GM21825 (cell line): ENCODE measurements at regions not wholly inside any gene's neighbourhood (a gene's known extent, or its start where the extent isn't known, plus 50 kb on each side); places are given as distances from the start of the nearest gene placed in this dataset.
"Not testable (repeated sequence)": the region's sequence is repeated elsewhere in the genome, so short reads cannot be mapped to it uniquely, and the experiment has no call there.

ENCODE experiments used
- ATAC-seq: cut with Tn5 transposase; IDR thresholded peaks from one replicate; pipeline ENCODE4 v1.9.1; 2021; ENCODE audit warnings: mild to moderate bottlenecking, moderate library complexity; ENCODE audit not compliant: unreplicated experiment

- no peak for ATAC-seq
Measured at GRCh38 chrX:66915893-66916292, 277.0 kb upstream of the EDA2R start.

- ATAC-seq = no peak
Measured at GRCh38 chrX:66914080-66914479, 275.2 kb upstream of the EDA2R start.

GRCh38 chrX:66912417-66912816 lies 273.5 kb upstream of the EDA2R start:
- no peak for ATAC-seq

GRCh38 chrX:66902081-66902480 lies 263.2 kb upstream of the EDA2R start:
- no peak for ATAC-seq

- no peak for ATAC-seq
Measured at GRCh38 chrX:66900886-66901285, 262.0 kb upstream of the EDA2R start.

GRCh38 chrX:66892004-66892403 lies 253.1 kb upstream of the EDA2R start:
- ATAC-seq = no peak

- no peak for ATAC-seq
Measured at GRCh38 chrX:66889418-66889817, 250.5 kb upstream of the EDA2R start.

- no peak for ATAC-seq
Measured at GRCh38 chrX:66882101-66882500, 243.2 kb upstream of the EDA2R start.

- ATAC-seq = no peak
Measured at GRCh38 chrX:66876776-66877175, 237.9 kb upstream of the EDA2R start.

GRCh38 chrX:66872771-66873170 lies 233.9 kb upstream of the EDA2R start:
- ATAC-seq = no peak

GRCh38 chrX:66863721-66864120 lies 224.8 kb upstream of the EDA2R start:
- ATAC-seq = no peak

GRCh38 chrX:66833426-66833825 lies 194.5 kb upstream of the EDA2R start:
- ATAC-seq = peak; percentile 100

GRCh38 chrX:66815227-66815626 lies 176.3 kb upstream of the EDA2R start:
- no peak for ATAC-seq

- ATAC-seq = not testable (repeated sequence)
Measured at GRCh38 chrX:66794514-66794913, 155.6 kb upstream of the EDA2R start.

- no peak for ATAC-seq
Measured at GRCh38 chrX:66766318-66766717, 127.4 kb upstream of the EDA2R start.

GRCh38 chrX:66760651-66761050 lies 121.8 kb upstream of the EDA2R start:
- ATAC-seq = no peak

- no peak for ATAC-seq
Measured at GRCh38 chrX:66756717-66757116, 117.8 kb upstream of the EDA2R start.

GRCh38 chrX:66751136-66751782 lies 112.4 kb upstream of the EDA2R start:
- no peak for ATAC-seq

- ATAC-seq = not testable (repeated sequence)
Measured at GRCh38 chrX:66744519-66744918, 105.6 kb upstream of the EDA2R start.

GRCh38 chrX:66731398-66731797 lies 92.5 kb upstream of the EDA2R start:
- ATAC-seq = no peak

- ATAC-seq = peak; percentile 74
Measured at GRCh38 chrX:66728818-66729271, 90.0 kb upstream of the EDA2R start.

- no peak for ATAC-seq
Measured at GRCh38 chrX:66717926-66718325, 79.0 kb upstream of the EDA2R start.
